CMK (cell line): ENCODE measurements at regions not wholly inside any gene's neighbourhood (a gene's known extent, or its start where the extent isn't known, plus 50 kb on each side); places are given as distances from the start of the nearest gene placed in this dataset.
"Not testable (repeated sequence)": the region's sequence is repeated elsewhere in the genome, so short reads cannot be mapped to it uniquely, and the experiment has no call there.

Source experiments
- DNase-seq: peaks from one replicate; pipeline ENCODE4 v3.0.0-alpha.2; 2010; ENCODE audit warnings: low read depth

DNA sequence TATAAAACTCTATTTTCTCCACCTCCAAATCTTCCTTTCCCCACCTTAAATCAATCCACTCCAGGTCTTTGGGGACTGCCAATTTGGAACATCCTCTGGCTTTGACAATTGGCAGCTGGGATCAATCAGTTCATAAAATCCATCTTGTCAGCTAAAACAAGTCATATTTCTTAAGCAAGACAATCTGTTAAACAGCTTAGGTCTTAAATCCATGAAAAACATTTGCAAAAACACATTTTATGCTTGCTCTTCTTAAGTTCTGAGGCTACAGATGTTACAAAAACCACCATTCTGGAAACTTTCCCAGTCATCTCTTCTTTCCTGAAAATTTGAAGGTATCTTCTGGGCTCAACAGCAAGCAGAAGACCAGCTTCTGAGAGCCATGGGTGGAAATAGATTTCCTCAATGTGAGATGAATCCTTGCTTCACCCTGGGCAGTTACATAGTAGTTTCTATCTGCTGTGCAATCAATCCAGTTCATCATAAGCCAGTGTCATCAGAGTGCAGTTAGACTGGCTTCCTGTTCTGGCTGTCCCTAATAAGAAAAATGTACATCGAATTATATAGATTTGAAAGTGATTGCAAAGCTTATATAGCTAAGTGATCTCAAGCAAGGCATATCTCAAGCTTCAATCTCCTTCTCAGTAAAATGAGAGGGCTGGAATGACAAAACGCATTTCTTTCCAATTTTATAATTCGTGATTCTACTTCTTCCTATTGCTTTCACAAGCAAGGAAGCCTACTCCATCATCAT, 402.7 kb upstream of the INTU start:
- no peak for DNase-seq

DNA sequence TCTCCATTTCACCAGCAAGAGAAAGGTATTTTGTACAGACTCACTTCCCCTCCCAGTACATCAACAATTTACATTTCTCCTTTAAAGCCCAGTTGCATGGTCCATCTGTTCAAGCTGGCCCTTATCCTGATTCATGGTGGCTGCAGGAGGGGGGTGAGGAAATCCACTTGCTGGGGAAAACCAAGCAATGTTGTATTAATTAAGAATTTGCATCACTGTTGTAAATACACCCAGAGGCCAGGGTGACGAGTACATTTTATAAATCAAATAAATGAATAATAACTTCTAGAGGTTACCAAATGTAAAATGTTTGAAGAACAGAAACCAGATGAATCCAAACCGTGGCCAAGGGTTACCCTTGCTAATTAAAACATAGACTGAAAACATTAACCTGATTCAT, 395.9 kb upstream of the INTU start:
- no peak for DNase-seq

DNA sequence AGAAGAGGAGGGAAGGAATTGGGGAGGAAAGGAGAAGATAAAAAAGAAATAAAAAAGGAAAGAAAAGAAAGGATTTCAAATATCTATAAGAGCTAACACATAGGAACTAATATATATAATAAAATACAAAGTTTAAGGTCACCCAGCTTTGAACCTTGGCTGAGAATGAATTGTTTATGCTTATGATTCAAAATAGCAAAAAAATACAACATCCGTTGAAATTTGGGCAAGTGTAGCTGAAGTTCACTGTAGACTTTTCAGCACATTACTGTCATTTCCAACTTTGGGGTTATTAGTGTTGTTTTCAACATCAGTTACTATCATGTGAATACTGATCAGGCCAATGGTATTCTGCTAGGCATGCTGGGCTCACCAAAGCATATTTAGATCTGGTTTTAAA, 395.2 kb upstream of the INTU start:
- no peak for DNase-seq

DNA sequence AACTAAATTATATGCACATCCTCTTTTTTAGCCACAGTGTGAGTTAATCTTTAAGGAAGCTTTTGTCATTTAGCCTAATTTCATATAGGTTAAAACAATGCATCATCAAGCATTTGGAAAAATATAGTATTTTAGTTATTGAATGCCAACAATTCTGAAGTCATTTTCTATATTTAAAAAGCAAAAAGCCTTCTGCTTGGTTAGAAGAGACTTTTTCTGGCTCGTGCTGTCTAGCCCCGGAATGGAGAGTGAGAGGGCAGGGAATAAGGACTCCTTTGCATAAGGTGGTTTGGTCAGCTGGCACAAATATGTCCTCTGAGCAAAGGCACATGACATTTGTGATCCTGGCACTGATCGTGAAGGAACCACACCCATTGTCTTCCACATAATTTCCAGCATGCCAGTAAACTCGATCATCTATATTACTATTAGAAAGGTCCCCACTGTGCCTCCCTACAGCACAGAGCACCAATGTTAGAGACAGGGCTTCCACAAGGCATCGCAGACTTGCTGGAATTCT, 393.7 kb upstream of the INTU start:
- no peak for DNase-seq

DNA sequence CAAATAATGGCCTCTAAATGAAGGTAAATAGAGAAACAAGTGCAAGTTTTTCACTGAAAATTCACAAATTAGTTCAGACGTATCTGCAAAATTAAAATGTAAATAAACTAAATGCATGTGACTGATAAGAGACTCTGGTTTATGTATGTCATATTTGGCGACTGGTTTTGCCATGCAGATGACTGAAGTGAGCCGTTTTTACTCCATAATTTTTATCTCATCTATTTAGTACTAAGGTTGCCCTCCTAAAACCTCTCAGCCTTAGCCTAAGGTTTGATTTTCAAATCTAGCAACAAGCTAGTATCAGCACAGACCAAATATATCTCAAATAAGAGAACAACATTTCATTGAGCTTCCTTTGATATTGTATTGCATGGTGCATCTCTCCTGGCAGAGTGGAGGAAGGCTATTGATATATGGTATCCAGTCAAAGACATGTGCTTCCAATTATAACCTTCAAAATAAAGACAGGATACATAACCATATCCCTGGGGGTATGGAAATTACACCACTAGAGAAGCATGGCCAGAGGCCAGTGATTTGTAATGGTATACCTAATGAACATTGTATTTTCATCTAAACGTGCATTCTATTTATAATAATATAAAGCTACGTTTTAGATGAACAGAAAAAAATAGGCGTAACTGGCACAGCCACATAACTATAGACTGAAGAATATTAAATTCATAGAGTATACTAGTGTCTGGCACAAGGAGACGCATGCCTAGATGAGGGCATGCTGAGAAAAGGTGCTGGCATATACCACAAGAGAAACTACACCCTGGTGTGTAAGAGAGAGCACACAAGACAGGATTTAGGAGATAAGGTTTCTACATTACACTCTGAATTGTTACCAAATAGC, 392.6 kb upstream of the INTU start:
- no peak for DNase-seq

DNA sequence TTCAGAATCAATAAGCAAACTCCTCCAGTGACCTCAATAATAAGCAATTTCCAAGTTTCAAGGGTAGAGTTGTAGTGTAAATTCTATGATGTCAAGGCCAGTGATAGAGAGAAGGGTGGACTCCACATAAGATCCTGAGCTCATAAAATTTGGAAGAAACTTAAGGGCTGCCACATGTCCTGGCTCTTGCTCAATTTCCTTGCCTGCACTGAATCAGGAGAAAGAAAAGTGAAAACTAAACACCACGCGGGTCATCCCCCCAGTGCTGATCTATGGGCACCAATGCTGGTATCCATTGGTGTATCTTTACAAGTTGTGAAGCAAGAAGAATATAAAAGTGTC, 392.0 kb upstream of the INTU start:
- DNase-seq, result no peak

DNA sequence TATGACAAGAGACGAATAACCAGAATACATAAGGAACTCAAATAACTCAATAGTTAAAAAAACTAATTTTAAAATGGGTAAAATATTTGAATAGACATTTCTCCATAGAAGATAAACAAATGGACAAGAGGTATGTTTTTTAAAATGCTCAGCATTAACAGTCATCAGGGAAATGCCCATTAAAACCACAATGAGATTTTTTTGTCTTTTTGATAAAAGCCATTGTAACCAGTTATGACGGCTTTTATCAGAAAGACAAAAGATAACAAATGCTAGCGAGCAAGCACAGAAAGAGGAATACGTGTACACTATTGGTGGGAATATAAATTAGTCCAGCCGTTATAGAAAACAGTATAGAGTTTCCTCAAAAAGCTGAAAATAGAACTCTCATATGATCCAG, 388.2 kb upstream of the INTU start:
- no peak for DNase-seq

DNA sequence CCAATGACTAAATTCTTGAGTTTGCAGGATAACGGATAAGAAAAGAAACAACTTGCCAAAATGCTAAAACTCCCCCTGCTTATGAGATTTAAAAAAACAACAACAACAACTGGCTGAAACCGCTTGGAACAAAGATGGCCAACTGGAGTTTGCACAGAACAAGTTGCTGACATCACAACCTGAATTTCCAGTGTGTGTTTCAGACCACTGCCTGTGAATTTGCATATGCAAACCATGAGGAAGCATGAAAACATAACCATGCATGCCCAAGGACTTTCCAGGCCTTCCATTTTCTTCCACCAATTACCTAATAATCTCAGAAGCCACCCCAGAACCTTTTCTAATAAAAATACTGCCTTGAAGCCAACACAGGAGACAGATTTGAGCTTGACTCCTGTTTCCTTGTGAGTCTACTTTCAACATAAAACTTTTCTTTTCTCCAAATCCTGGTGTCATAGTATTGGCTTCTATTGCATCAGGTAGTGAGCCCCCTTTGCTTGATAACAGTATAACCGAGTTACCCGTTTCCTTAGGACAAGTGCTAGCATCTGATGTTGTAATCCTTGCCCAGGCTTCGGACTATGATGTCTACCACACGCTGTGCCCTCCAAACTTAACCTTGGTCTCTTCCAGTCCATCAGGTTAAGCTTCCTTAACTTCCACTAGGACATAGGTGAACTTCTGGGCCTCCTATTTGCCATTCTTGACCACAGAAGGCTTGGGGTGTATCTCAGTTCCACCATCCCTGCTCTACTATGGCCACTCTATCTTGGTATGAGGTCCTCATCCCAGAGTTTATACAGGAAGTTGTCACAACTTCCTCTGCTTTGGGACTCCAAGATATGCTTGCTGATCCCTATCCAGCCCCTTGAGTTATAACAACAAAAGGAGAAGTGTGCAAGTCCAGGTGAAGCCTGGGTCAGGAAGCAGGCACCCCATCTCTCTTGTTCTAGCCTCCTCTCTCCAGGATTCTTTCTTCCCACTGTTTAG, 385.5 kb upstream of the INTU start:
- DNase-seq, result no peak

DNA sequence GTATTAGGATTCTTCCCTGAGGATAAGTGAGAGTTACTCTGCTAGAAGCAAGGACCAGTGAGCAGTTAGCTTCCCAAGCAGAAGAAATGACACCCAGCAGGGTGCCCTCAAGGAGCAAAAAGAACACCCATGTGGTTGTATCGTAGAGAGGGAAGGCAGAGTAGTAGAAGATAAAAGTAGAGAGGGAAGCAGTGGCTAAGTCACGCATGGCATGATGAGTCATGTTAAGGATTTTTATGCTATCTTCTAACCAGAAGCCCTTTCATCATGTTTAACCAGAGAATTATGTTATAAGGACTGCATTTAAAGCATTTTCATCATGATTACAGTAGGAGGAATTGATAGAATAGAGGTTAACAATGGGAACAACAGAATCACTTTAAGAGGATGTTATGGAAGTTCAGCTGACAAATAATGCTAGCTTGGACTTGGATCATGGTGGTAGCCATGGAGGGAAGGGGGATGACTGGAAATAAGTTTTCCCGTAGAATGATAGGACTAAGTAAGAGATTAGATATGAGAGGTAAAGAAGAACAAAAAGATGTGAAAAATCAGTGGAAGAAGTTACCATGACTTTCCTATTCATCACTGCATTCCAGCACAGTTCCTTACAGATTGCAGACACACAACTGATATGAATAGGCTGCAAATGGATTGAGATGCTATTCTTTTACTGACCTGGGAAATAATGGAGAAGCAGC, 383.5 kb upstream of the INTU start:
- DNase-seq, result no peak

DNA sequence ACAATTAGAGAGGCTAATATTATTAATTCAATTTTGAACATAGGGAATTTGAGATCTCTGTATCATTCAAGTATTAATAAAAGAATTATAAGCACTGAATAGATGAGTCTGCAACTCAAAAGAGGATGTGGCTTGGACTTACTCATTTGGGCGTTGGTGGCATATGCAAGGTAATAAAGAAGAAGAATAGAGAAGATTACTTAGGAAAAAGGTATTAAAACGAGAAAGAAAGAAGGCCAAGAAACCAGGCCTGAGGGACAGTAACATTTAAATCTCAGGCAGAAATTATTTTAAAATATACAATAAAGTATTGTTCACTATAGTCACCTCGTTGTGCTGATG, 383.0 kb upstream of the INTU start:
- DNase-seq, result no peak

DNA sequence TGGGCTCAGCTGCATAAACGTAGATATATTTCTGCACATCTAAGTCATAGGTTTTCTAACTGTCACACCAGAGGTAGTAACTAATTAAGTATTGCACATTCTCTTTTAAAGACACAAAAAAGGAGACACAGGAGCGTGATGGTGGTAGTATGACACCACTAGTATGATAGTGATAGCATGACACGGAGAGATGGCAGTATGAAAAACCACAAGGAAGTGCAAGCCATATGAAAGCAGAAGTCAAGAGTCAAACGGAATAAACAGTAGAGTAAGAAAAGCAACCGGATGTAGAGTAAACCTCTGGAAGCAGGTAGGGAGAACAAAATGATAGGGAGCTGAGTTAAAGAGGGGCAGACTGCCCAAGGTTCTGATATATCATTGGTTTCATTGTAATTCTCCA, 382.2 kb upstream of the INTU start:
- DNase-seq, result no peak

DNA sequence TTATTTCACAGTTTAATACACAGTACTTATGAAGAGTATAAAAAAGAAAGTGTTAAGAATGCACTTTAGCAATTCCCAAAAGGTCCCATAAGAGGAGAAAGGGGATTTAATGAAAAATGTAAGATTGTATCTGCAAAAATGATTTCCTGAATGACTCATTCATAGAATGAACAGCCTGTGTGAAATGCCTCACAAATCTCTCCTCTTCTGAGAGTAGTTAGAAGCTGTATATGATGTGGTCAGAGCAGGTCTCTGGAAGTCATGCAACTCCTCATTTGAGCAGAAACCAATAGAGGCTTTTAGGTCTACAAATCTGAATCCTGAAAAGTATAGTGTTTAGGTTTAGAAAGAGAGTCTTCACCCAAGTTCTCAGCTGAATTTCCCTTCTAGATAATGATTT, 381.3 kb upstream of the INTU start:
- no peak for DNase-seq

DNA sequence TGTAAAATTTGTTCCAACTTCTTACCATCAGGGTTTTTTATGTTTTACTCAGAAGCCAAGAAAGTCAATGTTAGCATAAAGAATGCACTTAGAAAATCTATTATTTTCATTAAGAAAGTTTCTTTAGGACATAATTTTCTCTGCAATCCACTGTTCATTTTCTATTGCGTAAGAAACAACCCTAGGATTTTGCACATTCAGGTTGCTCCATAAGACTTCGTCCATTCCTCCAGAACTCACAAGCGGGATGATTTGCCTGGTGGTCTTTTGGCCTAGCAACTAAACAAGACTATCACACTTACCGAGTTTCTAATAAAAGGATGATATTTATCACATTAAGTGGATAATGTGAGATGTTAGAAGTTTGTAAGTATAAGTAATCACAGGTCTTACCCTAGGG, 376.3 kb upstream of the INTU start:
- no peak for DNase-seq

DNA sequence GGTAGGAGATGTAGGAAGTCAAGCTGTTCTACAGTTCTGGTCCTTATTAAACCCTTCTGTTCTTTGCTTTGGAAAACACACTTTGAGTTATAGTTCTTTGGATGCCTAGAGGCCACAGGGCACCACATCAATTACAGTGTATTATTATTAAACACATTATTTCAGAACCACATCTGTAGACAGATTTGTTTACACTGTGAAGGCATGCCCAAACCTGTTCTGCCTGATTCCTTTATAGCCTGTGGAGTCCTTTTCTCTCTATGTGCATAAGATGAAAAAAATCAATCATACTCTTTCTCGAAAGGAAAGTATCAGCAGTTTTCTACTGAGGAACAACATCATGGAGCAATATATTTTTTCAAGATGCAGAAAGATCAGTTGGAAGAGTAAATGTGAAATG, 371.3 kb upstream of the INTU start:
- DNase-seq, result no peak

DNA sequence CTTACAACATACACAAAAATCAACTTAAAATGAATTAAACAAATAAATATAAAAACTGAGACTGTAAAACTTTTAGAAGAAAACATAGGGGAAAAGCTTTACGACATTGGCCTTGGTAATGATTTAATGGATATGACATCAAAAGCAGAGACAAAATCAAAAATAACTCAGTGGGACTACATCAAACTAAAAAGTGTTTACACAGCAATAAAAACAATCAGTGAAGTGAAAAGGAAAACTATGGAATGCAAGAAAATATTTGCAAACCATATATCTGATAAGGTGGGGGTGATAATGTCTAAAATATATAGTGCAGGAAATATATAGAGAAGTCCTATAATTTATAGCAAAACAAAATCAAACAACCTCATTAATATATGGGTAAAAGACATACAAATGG, 364.4 kb upstream of the INTU start:
- DNase-seq, result no peak

DNA sequence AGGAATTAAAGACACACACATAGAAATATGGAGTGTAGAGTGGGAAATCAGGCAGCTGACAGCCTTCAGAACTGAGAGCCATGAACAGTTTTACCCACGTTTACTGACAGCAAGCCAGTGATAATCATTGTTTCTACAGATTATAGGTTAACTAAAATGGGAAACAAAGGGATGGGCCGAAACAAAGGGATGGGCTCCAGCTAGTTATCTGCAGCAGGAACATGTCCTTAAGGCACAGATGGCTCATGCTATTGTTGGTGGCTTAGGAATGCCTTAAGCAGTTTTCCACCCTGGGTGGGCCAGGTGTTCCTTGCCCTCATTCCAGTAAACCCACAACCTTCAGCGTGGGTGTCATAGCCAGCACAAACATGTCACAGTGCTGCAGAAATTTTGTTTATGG, 355.7 kb upstream of the INTU start:
- DNase-seq, result not testable (repeated sequence)

DNA sequence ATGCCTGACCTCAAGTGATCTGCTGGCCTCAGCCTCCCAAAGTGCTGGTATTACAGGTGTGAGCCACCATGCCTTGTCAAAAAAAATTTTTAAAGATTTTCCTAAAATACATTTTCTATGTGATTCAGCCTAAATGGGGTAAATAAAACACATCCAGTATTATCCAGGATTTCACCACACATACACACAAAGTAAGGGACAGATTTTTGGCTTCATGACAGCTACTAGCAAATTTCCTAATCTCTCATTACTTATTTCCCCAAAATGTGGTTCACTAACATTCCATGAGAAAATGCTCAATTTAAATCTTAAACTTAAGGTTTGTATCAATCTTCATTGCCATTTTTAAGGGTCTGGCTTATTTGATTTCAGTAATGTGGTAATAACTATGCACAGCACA, 348.5 kb upstream of the INTU start:
- no peak for DNase-seq

DNA sequence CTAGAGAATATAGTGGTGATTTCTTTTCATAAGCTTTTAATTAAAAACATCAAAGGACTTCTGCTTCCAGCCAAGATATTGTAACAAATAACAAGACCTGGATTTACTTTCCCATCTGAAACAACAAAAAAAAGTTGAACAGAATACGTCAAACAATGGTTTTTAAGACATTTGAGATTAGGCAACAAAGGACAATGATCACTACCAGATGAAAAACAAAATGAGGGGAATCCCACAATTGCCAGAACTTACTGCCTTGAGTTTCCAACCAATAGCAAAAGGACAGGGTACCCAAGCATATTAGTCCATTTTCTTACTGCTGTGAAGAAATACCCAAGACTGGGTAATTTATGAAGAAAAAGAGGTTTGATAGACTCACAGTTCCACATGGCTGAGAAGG, 341.4 kb upstream of the INTU start:
- no peak for DNase-seq

DNA sequence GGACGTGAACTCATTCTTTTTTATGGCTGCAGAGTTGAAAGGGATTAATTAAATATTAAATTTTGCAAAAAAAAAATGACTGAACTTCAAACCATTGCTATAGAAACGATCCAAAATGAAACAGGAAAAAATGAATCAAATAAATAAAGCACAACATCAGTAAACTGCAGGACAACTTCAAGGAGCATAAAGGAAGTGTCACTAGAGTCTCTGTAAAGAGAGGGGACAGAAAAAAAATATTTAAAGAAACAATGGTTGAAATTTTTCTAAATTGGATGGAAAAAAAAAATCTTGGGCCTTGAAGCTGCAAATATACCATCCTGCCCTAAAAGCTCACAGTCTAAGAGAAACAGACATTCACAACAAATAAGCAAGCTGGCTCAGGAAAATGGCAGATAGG, 339.3 kb upstream of the INTU start:
- DNase-seq, result no peak

DNA sequence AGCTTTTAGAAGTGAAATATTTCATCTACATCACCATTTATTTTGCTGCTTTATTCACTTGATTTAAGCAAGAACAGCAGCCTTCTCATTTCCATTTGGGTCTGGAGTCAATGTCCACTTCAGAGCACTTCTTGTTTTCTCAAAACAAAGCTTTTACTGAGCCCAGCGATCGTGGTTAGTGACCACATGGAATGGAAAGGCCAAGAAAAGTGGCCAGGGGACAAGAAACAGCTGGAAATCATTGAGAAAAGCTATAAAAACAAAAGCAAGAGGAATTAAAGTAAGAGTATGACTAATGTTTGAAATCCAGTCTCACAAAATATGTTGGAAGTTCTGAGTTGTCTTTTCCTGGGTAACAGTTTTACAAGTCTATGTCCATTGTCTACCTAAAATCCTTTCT, 328.4 kb upstream of the INTU start:
- no peak for DNase-seq

DNA sequence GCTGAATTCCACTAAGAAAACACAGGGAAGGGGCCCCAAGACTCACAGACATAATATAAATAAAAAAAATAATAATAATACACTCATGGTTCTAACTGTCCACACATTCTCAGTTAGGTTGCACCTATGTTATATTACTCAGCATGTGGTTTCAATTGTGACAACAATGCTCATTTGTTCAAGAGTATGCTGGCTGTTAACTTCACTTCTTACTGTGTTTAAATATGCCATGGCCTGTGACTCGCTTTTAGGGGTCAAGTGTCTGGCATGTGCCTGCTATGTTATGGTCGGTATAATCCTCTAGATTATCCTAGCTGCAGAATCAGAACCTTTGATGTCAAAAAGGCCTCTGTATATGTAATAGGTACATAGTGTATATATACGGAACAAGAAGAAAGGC, 324.8 kb upstream of the INTU start:
- no peak for DNase-seq
